22Rv1 (cell line): ENCODE measurements at regions not wholly inside any gene's neighbourhood (a gene's known extent, or its start where the extent isn't known, plus 50 kb on each side); places are given as distances from the start of the nearest gene placed in this dataset.

Source experiments
- CTCF ChIP-seq: fragments of 450-650 bp; IDR thresholded peaks from 2 replicates; pipeline ENCODE4 v1.5.1; 2017; ENCODE audit warnings: mild to moderate bottlenecking
- ZFX ChIP-seq: fragments of 450-650 bp; IDR thresholded peaks from 2 replicates; pipeline ENCODE4 v1.6.1; 2017; ENCODE audit warnings: antibody characterized with exemption, borderline replicate concordance

GRCh38 chr13:73961181-73961580 is 173.0 kb downstream of the KLF12 start:
- TF ChIP-seq CTCF (no peak), ZFX (no peak)
